ENCODE measurements at regions not wholly inside any gene's neighbourhood (a gene's known extent, or its start where the extent isn't known, plus 50 kb on each side); places are given as distances from the start of the nearest gene placed in this dataset.

GRCh38 chr11:79902493-79902892 is 461.7 kb upstream of the TENM4 start (continued):
- TF ChIP-seq STAT3 (IDR thresholded peaks at IDR 0.05; ENCODE audit: low read depth, low read length) (no peak), EGR1 (IDR thresholded peaks at IDR 0.05; ENCODE audit: borderline replicate concordance in 1 of 2, low read depth in 2 of 2, low read length in 2 of 2) (no peak), E4F1 (IDR thresholded peaks at IDR 0.05; ENCODE audit: borderline replicate concordance, partially characterized antibody) (no peak), NFYB (IDR thresholded peaks at IDR 0.05; ENCODE audit: insufficient read depth, low read depth, low read length) (no peak), NRF1 (conservative IDR thresholded peaks at IDR 0.05; ENCODE audit: low read depth, low read length) (no peak), ETV6 (conservative IDR thresholded peaks at IDR 0.05 in 1 of 2, IDR thresholded peaks at IDR 0.05 in 1 of 2; ENCODE audit: borderline replicate concordance in 1 of 2, low read depth in 1 of 2) (no peak)
- TF ChIP-seq, protein P1, sequence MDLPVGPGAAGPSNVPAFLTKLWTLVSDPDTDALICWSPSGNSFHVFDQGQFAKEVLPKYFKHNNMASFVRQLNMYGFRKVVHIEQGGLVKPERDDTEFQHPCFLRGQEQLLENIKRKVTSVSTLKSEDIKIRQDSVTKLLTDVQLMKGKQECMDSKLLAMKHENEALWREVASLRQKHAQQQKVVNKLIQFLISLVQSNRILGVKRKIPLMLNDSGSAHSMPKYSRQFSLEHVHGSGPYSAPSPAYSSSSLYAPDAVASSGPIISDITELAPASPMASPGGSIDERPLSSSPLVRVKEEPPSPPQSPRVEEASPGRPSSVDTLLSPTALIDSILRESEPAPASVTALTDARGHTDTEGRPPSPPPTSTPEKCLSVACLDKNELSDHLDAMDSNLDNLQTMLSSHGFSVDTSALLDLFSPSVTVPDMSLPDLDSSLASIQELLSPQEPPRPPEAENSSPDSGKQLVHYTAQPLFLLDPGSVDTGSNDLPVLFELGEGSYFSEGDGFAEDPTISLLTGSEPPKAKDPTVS (IDR thresholded peaks at IDR 0.05; ENCODE audit: low read depth, low read length) = no peak

DNA sequence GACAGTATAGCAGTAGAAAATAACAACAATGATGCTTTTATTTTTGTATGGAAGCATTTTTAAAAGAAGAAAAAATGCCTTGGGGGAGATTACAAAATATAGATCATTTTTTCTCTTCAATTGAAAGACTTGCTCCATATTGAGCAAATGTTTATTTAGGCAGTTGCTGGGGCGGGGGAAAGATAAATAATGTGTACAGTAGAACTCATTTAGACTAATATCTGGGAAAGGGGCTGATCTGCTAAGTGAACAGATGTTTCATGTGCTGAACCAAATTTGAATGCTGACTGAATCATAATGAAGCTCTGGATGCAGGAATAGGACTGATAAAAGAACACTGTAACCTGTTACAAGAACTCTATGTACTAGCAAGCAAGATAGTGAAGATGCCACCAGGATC is 457.1 kb upstream of the TENM4 start:
- H4K20me1 ChIP-seq (ENCODE audit: control insufficient read depth, insufficient read depth) = no peaks in the 10 kb centered on the region
- ATAC-seq (no peak), DNase-seq (ENCODE audit: low read depth, low spot score) (no peak), FAIRE-seq (no peak)
- no peaks in the 10 kb centered on the region for H3K9me3 ChIP-seq (replicated peaks; ENCODE audit: control insufficient read depth, insufficient read depth, low read length)
- intact Hi-C loops (cut with micrococcal nuclease; ENCODE audit: unreplicated experiment) (no loop called here), in situ Hi-C loops (cut with MboI) (no loop called here)
- no peak overlapping the region for H2AFZ ChIP-seq (ENCODE audit: control insufficient read depth, low read depth, low read length)
- no peak overlapping the region for H3K4me3 ChIP-seq
- POLR2A ChIA-PET = no interaction called here
- SMC1A ChIA-PET (ENCODE audit: uncharacterized antibody, unreplicated experiment) = no interaction called here
- BruUV-seq (replicated peaks) = no TSS peak
- no peaks in the 10 kb centered on the region; a peak in 3 of 4 replicates for H3K27me3 ChIP-seq (replicated peaks in 1 of 2; ENCODE audit: control insufficient read depth in 2 of 2, insufficient read depth in 2 of 2, low read length in 1 of 2)
- H3K4me2 ChIP-seq (ENCODE audit: control insufficient read depth, insufficient read depth) = no peak overlapping the region
- no peak overlapping the region for H3K27ac ChIP-seq (ENCODE audit: control insufficient read depth, insufficient read depth)
- H3K4me1 ChIP-seq (ENCODE audit: control insufficient read depth, insufficient read depth, low read length) = no peaks in the 10 kb centered on the region
- H3K79me2 ChIP-seq (ENCODE audit: control insufficient read depth, insufficient read depth, low read length) = no peaks in the 10 kb centered on the region
- no peaks in the 10 kb centered on the region for H3K36me3 ChIP-seq (ENCODE audit: control insufficient read depth in 2 of 2, insufficient read depth in 2 of 2, low read length in 1 of 2)
- 0% methylated on average over 1 of the region's 1 CpG for WGBS (ENCODE audit: insufficient coverage, insufficient replicate concordance, low lambda C conversion rate, missing lambda C conversion rate)
- TF ChIP-seq ZNF384 (IDR thresholded peaks at IDR 0.05; ENCODE audit: borderline replicate concordance, low read depth, low read length) = no peak
- TF ChIP-seq BCL11A (IDR thresholded peaks at IDR 0.05; ENCODE audit: low read depth, low read length) = no peak
- no peak for TF ChIP-seq POLR2AphosphoS5 (IDR thresholded peaks at IDR 0.05; ENCODE audit: low read length)
- TF ChIP-seq NFYB (IDR thresholded peaks at IDR 0.05; ENCODE audit: insufficient read depth, low read depth, low read length) = no peak
- TF ChIP-seq RCOR1 (conservative IDR thresholded peaks at IDR 0.05; ENCODE audit: low read depth, low read length) = no peak
- no peak for TF ChIP-seq MEF2A (IDR thresholded peaks at IDR 0.05; ENCODE audit: insufficient read depth, low read depth, low read length)
- TF ChIP-seq NBN (IDR thresholded peaks at IDR 0.05) = no peak
- no peak for TF ChIP-seq RUNX3 (IDR thresholded peaks at IDR 0.05; ENCODE audit: low read length)
- TF ChIP-seq, protein P2, sequence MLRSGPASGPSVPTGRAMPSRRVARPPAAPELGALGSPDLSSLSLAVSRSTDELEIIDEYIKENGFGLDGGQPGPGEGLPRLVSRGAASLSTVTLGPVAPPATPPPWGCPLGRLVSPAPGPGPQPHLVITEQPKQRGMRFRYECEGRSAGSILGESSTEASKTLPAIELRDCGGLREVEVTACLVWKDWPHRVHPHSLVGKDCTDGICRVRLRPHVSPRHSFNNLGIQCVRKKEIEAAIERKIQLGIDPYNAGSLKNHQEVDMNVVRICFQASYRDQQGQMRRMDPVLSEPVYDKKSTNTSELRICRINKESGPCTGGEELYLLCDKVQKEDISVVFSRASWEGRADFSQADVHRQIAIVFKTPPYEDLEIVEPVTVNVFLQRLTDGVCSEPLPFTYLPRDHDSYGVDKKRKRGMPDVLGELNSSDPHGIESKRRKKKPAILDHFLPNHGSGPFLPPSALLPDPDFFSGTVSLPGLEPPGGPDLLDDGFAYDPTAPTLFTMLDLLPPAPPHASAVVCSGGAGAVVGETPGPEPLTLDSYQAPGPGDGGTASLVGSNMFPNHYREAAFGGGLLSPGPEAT (IDR thresholded peaks at IDR 0.05; ENCODE audit: low read depth) = no peak
- TF ChIP-seq SMAD1 (IDR thresholded peaks at IDR 0.05; ENCODE audit: low read depth, partially characterized antibody) = no peak
- CTCF ChIA-PET = no interaction called here
- H3K9ac ChIP-seq (ENCODE audit: control insufficient read depth, insufficient read depth, low read length) = no peak overlapping the region
- RAD21 ChIA-PET (ENCODE audit: unreplicated experiment) = no interaction called here
